ENCODE measurements at regions not wholly inside any gene's neighbourhood (a gene's known extent, or its start where the extent isn't known, plus 50 kb on each side); places are given as distances from the start of the nearest gene placed in this dataset.

DNA sequence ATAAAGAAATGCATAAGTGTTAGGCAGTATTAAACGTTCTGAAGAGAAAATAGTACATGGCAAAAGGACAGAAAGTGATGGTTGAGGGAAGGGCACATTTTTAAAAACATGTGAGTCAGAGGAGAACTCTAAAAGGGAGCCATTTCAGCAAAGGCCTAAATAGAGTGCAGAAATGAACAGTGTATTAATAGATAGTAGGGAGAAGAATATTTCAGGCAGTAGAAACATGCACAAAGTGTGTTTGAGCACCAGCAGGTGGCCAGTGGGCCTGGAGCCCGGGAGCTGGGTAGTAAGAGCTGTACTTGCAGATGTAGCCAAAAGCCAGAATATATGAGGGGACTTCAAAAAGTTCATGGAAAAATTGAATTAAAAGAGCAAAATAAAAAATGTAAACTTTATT lies 288.1 kb upstream of the FIGN start:
- no peak for TF ChIP-seq POLR2A (IDR thresholded peaks at IDR 0.05; ENCODE audit: borderline replicate concordance, extremely low read depth, insufficient read depth, insufficient read length)
- TF ChIP-seq, protein P1, sequence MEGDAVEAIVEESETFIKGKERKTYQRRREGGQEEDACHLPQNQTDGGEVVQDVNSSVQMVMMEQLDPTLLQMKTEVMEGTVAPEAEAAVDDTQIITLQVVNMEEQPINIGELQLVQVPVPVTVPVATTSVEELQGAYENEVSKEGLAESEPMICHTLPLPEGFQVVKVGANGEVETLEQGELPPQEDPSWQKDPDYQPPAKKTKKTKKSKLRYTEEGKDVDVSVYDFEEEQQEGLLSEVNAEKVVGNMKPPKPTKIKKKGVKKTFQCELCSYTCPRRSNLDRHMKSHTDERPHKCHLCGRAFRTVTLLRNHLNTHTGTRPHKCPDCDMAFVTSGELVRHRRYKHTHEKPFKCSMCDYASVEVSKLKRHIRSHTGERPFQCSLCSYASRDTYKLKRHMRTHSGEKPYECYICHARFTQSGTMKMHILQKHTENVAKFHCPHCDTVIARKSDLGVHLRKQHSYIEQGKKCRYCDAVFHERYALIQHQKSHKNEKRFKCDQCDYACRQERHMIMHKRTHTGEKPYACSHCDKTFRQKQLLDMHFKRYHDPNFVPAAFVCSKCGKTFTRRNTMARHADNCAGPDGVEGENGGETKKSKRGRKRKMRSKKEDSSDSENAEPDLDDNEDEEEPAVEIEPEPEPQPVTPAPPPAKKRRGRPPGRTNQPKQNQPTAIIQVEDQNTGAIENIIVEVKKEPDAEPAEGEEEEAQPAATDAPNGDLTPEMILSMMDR (IDR thresholded peaks at IDR 0.05 in 2 of 3, conservative IDR thresholded peaks at IDR 0.05 in 1 of 3; ENCODE audit: borderline replicate concordance in 1 of 3, insufficient read depth in 1 of 3, low read depth in 2 of 3, low read length in 2 of 3): no peak
- TF ChIP-seq EZH2 (IDR thresholded peaks at IDR 0.05): no peak
- TF ChIP-seq ZNF274 (IDR thresholded peaks at IDR 0.05; ENCODE audit: low read depth, low read length): no peak
- TF ChIP-seq, protein P2, sequence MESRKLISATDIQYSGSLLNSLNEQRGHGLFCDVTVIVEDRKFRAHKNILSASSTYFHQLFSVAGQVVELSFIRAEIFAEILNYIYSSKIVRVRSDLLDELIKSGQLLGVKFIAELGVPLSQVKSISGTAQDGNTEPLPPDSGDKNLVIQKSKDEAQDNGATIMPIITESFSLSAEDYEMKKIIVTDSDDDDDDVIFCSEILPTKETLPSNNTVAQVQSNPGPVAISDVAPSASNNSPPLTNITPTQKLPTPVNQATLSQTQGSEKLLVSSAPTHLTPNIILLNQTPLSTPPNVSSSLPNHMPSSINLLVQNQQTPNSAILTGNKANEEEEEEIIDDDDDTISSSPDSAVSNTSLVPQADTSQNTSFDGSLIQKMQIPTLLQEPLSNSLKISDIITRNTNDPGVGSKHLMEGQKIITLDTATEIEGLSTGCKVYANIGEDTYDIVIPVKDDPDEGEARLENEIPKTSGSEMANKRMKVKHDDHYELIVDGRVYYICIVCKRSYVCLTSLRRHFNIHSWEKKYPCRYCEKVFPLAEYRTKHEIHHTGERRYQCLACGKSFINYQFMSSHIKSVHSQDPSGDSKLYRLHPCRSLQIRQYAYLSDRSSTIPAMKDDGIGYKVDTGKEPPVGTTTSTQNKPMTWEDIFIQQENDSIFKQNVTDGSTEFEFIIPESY (IDR thresholded peaks at IDR 0.05; ENCODE audit: extremely low read depth, insufficient replicate concordance, low read length): no peak
- TF ChIP-seq JUND (IDR thresholded peaks at IDR 0.05): no peak
- TF ChIP-seq ZFX (IDR thresholded peaks at IDR 0.05): no peak
- TF ChIP-seq, protein P3, sequence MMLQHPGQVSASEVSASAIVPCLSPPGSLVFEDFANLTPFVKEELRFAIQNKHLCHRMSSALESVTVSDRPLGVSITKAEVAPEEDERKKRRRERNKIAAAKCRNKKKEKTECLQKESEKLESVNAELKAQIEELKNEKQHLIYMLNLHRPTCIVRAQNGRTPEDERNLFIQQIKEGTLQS (IDR thresholded peaks at IDR 0.05): no peak
- TF ChIP-seq SP1 (IDR thresholded peaks at IDR 0.05; ENCODE audit: low read depth): no peak
- no peak for TF ChIP-seq POLR2AphosphoS5 (IDR thresholded peaks at IDR 0.05; ENCODE audit: low read depth, low read length)
- TF ChIP-seq YY1 (IDR thresholded peaks at IDR 0.05; ENCODE audit: extremely low read depth, insufficient replicate concordance, low read depth, low read length): no peak
